ENCODE measurements at regions not wholly inside any gene's neighbourhood (a gene's known extent, or its start where the extent isn't known, plus 50 kb on each side); places are given as distances from the start of the nearest gene placed in this dataset.

- TF ChIP-seq CTCF (IDR thresholded peaks at IDR 0.05; ENCODE audit: unreplicated experiment): no peak
- intact Hi-C loops (cut with micrococcal nuclease; ENCODE audit: unreplicated experiment): no loop called here
- Mint-ChIP-seq H3K4me1 (ENCODE audit: low read depth, unreplicated experiment) (no peaks in the 10 kb centered on the region), H3K27ac (ENCODE audit: unreplicated experiment) (no peak overlapping the region), H3K27me3 (ENCODE audit: unreplicated experiment) (peaks cover 97% of the 10 kb centered on the region), H3K36me3 (ENCODE audit: insufficient read depth, unreplicated experiment) (no peaks in the 10 kb centered on the region), H3K4me3 (ENCODE audit: low read depth, unreplicated experiment) (no peak overlapping the region), H3K9me3 (ENCODE audit: low read depth, unreplicated experiment) (peaks cover 12% of the 10 kb centered on the region)
- no peak for DNase-seq
- no TSS peak for BruUV-seq (replicated peaks)
- CTCF ChIA-PET: interaction anchor here (0.6 kb wide), 1 partner anchor 109 kb away, joined by 7 read pairs; no protein-coding TSS in a partner anchor
These were observed 69.7 kb upstream of the BHLHE23 start for GRCh38 chr20:63076421-63076820.

- Mint-ChIP-seq H3K4me3 (ENCODE audit: low read depth, unreplicated experiment) (no peak overlapping the region), H3K9me3 (ENCODE audit: low read depth, unreplicated experiment) (peaks cover 10% of the 10 kb centered on the region), H3K27ac (ENCODE audit: unreplicated experiment) (no peak overlapping the region), H3K36me3 (ENCODE audit: insufficient read depth, unreplicated experiment) (no peaks in the 10 kb centered on the region), H3K27me3 (ENCODE audit: unreplicated experiment) (peaks cover 97% of the 10 kb centered on the region), H3K4me1 (ENCODE audit: low read depth, unreplicated experiment) (no peaks in the 10 kb centered on the region)
- intact Hi-C loops (cut with micrococcal nuclease; ENCODE audit: unreplicated experiment): no loop called here
- CTCF ChIA-PET: no interaction called here
- no peak for DNase-seq
- no peak for TF ChIP-seq CTCF (IDR thresholded peaks at IDR 0.05; ENCODE audit: unreplicated experiment)
- no TSS peak for BruUV-seq (replicated peaks)
These were observed 67.9 kb upstream of the BHLHE23 start for GRCh38 chr20:63074631-63075030.

- Mint-ChIP-seq H3K27ac (ENCODE audit: unreplicated experiment) (no peak overlapping the region), H3K27me3 (ENCODE audit: unreplicated experiment) (peaks cover 97% of the 10 kb centered on the region), H3K4me1 (ENCODE audit: low read depth, unreplicated experiment) (no peaks in the 10 kb centered on the region), H3K36me3 (ENCODE audit: insufficient read depth, unreplicated experiment) (no peaks in the 10 kb centered on the region), H3K4me3 (ENCODE audit: low read depth, unreplicated experiment) (no peak overlapping the region), H3K9me3 (ENCODE audit: low read depth, unreplicated experiment) (peaks cover 9% of the 10 kb centered on the region)
- TF ChIP-seq CTCF (IDR thresholded peaks at IDR 0.05; ENCODE audit: unreplicated experiment): no peak
- CTCF ChIA-PET: no interaction called here
- intact Hi-C loops (cut with micrococcal nuclease; ENCODE audit: unreplicated experiment): no loop called here
- no peak for DNase-seq
- BruUV-seq (replicated peaks): no TSS peak
These were observed 67.4 kb upstream of the BHLHE23 start for GRCh38 chr20:63074182-63074581.

- Mint-ChIP-seq H3K36me3 (ENCODE audit: insufficient read depth, unreplicated experiment) (no peaks in the 10 kb centered on the region), H3K4me1 (ENCODE audit: low read depth, unreplicated experiment) (no peaks in the 10 kb centered on the region), H3K9me3 (ENCODE audit: low read depth, unreplicated experiment) (peaks cover 9% of the 10 kb centered on the region), H3K27me3 (ENCODE audit: unreplicated experiment) (peaks cover 97% of the 10 kb centered on the region), H3K4me3 (ENCODE audit: low read depth, unreplicated experiment) (no peak overlapping the region), H3K27ac (ENCODE audit: unreplicated experiment) (no peak overlapping the region)
- BruUV-seq (replicated peaks): no TSS peak
- no peak for TF ChIP-seq CTCF (IDR thresholded peaks at IDR 0.05; ENCODE audit: unreplicated experiment)
- intact Hi-C loops (cut with micrococcal nuclease; ENCODE audit: unreplicated experiment): no loop called here
- CTCF ChIA-PET: no interaction called here
- no peak for DNase-seq
These were observed 66.9 kb upstream of the BHLHE23 start for GRCh38 chr20:63073738-63074065.

Data from Calu3 (cell line).